GM19324 (cell line): ENCODE measurements at regions not wholly inside any gene's neighbourhood (a gene's known extent, or its start where the extent isn't known, plus 50 kb on each side); places are given as distances from the start of the nearest gene placed in this dataset.

Source experiments
- ATAC-seq: cut with Tn5 transposase; IDR thresholded peaks from one replicate; pipeline ENCODE4 v1.9.1; 2021; ENCODE audit warnings: mild to moderate bottlenecking, moderate library complexity; ENCODE audit not compliant: unreplicated experiment, low FRiP score

- no peak for ATAC-seq
Measured at GRCh38 chr9:105911104-105911911, 217.0 kb downstream of the TMEM38B start.

GRCh38 chr9:105912157-105912862 lies 218.0 kb downstream of the TMEM38B start:
- ATAC-seq = no peak

DNA sequence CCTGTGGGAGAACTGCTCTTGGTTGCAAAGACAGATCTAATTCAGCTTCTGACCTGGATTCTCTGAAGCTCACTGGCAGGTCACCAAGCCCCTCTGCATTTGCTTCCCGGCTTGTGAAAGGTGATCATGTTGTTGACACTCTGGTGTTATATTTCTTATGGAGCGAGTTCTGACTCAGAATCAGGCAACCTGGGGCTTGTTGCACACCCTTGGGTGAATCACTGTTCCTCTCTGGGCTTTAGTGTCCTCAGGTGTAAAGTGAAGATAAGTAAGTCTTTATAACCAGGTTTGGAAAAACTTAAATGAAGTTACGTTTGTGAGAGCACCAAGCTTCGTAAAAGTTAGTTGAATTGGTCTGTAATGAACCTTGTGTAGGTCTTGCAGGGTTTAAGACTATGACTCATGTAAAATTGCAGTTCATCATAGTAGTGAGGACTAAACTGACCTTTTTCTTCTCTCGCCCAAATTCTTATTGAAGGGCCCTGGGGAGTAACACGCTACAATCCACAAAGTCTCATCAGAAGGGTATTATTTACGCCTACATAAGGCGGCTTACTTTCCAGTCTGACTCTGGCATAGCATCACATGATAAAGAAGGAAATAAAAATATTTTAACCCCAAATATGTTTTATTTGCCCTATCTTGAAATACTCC lies 218.6 kb downstream of the TMEM38B start:
- ATAC-seq = no peak

GRCh38 chr9:105921057-105921726 lies 226.9 kb downstream of the TMEM38B start:
- ATAC-seq = no peak

DNA sequence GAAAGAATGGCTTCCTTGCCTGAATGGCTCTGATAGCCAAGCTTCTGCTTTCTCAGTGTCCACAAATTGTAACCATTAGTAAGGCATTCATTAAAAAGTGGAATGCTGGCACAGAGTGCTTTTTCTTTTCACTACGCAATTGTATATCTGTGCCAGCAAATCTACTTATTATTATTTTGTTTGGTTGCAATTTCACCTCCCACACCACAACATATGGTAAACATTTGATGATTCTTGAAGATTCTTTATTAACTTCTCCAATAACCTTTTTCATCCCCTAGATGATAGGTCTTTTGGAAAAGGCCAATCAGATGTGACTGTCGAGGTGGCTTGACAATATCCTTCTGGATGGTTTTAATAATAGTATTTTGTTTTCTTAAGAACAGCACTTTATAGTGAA lies 234.1 kb downstream of the TMEM38B start:
- ATAC-seq = no peak

- no peak for ATAC-seq
Measured at GRCh38 chr9:105930011-105930627, 235.8 kb downstream of the TMEM38B start.

GRCh38 chr9:105932276-105932675 lies 237.9 kb downstream of the TMEM38B start:
- no peak for ATAC-seq

GRCh38 chr9:105950448-105950847 lies 256.1 kb downstream of the TMEM38B start:
- ATAC-seq = no peak

- ATAC-seq = no peak
Measured at GRCh38 chr9:105950894-105951293, 256.6 kb downstream of the TMEM38B start.

GRCh38 chr9:105954517-105954916 lies 260.2 kb downstream of the TMEM38B start:
- no peak for ATAC-seq

- ATAC-seq = no peak
Measured at GRCh38 chr9:105957830-105958229, 263.5 kb downstream of the TMEM38B start.

DNA sequence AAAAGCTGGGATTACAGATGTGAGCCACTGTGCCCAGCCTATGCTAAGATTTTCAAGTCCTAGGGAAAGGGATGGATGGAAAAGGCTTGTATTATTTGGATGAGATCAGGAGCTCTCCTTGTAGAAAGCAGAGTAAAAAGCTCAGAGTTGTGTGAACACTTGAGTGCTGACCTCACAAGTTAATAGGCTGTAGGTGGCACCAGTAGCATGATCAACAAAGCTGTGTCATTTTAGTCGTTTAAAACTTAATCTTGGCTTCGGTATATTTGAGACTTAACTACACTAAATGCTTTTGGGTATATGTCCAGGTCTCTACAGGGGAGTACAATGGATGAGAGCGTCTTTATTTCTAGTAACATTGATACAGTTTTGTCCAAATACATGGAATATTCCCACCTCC lies 264.2 kb downstream of the TMEM38B start:
- ATAC-seq = no peak

GRCh38 chr9:105959531-105959930 lies 265.2 kb downstream of the TMEM38B start:
- no peak for ATAC-seq

DNA sequence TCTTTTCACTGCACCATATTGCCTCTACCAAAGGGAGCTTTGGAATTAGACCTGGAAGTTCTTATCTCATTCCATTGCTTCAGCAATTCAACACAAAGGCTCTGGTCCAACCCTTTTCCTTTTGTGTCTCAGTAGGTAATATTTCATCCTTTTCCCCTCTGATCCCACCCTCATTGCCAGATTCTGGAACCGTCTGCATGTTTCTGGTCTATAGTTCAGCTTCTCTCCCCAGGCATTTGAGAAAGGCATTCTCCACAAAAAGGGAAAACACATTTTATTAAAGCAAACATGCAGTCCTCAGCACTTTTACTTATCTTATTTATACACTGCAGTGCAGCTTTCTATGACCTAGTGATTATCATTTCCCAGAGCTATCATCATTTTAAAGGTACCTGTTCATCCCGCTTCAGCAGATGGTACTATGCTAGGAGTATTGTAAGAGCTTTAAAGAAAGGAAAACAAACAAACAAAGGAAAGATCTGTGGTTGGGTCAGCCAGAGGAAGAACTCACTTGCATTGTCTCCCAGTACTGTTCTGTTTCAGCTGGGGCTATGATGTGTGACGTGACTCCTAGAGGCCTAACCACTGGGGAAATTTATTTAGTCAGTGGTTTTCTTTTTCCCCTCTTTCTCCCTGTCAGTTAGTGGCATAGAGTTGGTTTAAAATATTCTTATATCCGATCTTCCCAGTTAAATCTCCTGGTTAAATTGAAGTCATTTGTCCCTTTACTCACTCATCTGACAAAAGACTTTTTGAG lies 269.2 kb downstream of the TMEM38B start:
- ATAC-seq = no peak

GRCh38 chr9:105964156-105964555 lies 269.8 kb downstream of the TMEM38B start:
- ATAC-seq = no peak

DNA sequence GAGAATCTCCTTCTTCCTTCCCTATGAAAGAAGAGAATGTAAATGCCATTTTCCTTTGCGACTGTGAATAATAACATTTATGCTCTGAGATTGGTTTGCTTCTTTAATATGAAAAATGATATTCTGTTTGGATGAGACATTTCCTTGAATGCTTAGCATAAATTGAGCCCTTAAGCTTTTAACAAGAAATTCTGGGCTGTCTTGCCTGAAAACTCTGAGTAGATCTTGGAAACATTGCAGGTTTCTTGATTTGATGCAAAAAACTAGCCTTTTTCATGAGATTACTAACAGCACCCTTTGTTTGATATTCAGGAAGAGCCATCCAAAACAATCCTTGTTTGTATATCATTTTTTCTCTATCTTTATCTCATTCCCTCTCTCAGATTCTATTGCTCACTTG lies 272.5 kb downstream of the TMEM38B start:
- no peak for ATAC-seq

- no peak for ATAC-seq
Measured at GRCh38 chr9:105967248-105967647, 272.9 kb downstream of the TMEM38B start.

DNA sequence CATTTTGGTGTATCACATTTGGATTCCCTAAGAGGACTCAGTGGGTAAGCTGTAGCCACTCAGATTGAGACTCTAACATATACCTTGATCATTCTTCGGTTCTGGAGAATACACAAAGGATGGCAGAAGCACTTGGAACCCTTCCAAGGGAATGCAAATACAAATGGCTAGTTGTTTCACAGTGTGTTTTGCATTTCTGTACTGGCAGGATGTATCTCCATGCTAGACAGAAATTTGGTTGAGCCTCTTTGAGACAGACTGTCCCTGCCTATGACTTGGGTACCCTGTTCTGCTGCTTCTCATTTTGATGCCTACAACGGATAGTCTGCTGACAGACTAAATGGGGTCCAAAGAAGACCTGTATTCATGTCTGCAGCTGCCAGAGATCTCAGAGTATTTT lies 273.5 kb downstream of the TMEM38B start:
- ATAC-seq = no peak

DNA sequence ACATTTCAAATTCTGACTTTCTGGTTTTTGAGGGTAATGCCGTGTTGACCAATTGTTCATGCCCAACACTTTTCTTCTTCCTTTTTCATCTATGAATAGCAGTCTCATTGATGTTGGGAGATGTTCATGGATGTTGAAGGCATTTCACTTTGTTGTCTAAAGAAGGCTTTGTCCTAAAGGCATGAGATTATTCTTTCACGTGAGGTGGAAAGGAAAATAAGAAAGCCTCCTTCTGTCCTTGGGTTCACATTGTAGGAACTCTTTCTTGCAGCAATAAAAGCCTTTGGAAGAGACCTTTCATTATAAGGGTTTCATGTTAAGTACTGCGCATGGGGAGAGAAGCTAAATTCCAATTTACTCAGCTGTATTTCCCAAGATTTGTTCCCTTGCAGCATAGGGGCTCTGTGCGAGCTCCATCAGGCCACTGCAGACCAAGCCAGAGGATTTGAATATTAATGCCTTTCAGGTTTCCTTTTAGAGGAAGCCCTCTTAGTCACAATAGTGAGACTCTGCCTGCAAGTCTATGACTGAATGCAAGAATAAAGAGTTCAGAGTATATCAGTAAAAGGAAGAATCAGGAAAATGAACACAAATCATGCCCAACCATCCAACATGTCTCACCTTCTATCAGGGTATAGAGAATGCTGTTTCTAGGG lies 274.6 kb downstream of the TMEM38B start:
- ATAC-seq = no peak
